ENCODE measurements at regions not wholly inside any gene's neighbourhood (a gene's known extent, or its start where the extent isn't known, plus 50 kb on each side); places are given as distances from the start of the nearest gene placed in this dataset.
A peak's percentile ranks its signal among the peaks of the same experiment; 100 is the strongest.

DNA sequence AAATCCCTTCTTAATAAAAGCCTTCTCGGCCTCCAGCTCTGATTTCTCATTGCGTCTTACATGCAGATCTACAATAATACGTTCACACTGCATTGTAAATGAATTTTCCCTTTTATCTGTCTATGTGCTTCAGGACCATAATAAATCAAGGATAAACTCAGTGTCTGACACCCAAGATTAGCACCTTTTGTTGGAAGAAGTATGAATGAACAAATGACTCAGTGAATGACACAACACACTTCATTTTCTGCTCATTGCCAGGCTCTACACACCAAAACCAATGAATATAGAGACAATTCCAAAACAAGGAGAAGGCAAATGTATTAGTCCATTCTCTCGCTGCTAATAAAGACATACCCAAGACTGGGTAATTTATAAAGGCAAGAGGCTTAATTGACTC is 1224.4 kb downstream of the EFNB2 start:
- Histone ChIP-seq H3K4me2 (ENCODE audit: low read length) (no peak overlapping the region), H3K9ac (ENCODE audit: low read length) (no peak overlapping the region), H2AFZ (ENCODE audit: low read depth, low read length) (no peak overlapping the region), H3K4me3 (ENCODE audit: low read length) (no peak overlapping the region), H3K79me2 (ENCODE audit: low read length) (no peaks in the 10 kb centered on the region), H3K4me1 (ENCODE audit: low read length) (no peaks in the 10 kb centered on the region), H4K20me1 (ENCODE audit: insufficient read depth, low read length) (no peaks in the 10 kb centered on the region), H3K27me3 (ENCODE audit: low read depth, low read length) (no peaks in the 10 kb centered on the region), H3K36me3 (replicated peaks; ENCODE audit: low read depth, low read length) (no peaks in the 10 kb centered on the region), H3K27ac (ENCODE audit: low read length) (no peak overlapping the region), H3K9me3 (ENCODE audit: insufficient read depth, low read length) (no peaks in the 10 kb centered on the region)
- TF ChIP-seq CTCF (IDR thresholded peaks at IDR 0.05; ENCODE audit: low read depth, low read length) (no peak), EZH2phosphoT487 (IDR thresholded peaks at IDR 0.05; ENCODE audit: low read depth) (no peak)

- Histone ChIP-seq H4K20me1 (ENCODE audit: insufficient read depth, low read length) (no peaks in the 10 kb centered on the region), H3K9ac (ENCODE audit: low read length) (no peak overlapping the region), H3K36me3 (replicated peaks; ENCODE audit: low read depth, low read length) (no peaks in the 10 kb centered on the region), H3K27me3 (ENCODE audit: low read depth, low read length) (no peaks in the 10 kb centered on the region), H3K27ac (ENCODE audit: low read length) (no peak overlapping the region), H3K79me2 (ENCODE audit: low read length) (no peaks in the 10 kb centered on the region), H3K9me3 (ENCODE audit: insufficient read depth, low read length) (no peaks in the 10 kb centered on the region), H2AFZ (ENCODE audit: low read depth, low read length) (no peak overlapping the region), H3K4me1 (ENCODE audit: low read length) (no peaks in the 10 kb centered on the region), H3K4me3 (ENCODE audit: low read length) (no peak overlapping the region), H3K4me2 (ENCODE audit: low read length) (no peak overlapping the region)
- TF ChIP-seq EZH2phosphoT487 (IDR thresholded peaks at IDR 0.05; ENCODE audit: low read depth), result no peak
- no peak for TF ChIP-seq CTCF (IDR thresholded peaks at IDR 0.05; ENCODE audit: low read depth, low read length)
These were observed 1227.7 kb downstream of the EFNB2 start for GRCh38 chr13:105307776-105308175.

- Histone ChIP-seq H3K9ac (ENCODE audit: low read length) (no peak overlapping the region), H2AFZ (ENCODE audit: low read depth, low read length) (no peak overlapping the region), H3K4me1 (ENCODE audit: low read length) (no peaks in the 10 kb centered on the region), H4K20me1 (ENCODE audit: insufficient read depth, low read length) (no peaks in the 10 kb centered on the region), H3K79me2 (ENCODE audit: low read length) (no peaks in the 10 kb centered on the region), H3K36me3 (replicated peaks; ENCODE audit: low read depth, low read length) (no peaks in the 10 kb centered on the region), H3K4me2 (ENCODE audit: low read length) (no peak overlapping the region), H3K27ac (ENCODE audit: low read length) (no peak overlapping the region), H3K9me3 (ENCODE audit: insufficient read depth, low read length) (no peaks in the 10 kb centered on the region), H3K27me3 (ENCODE audit: low read depth, low read length) (no peaks in the 10 kb centered on the region), H3K4me3 (ENCODE audit: low read length) (no peak overlapping the region)
- TF ChIP-seq EZH2phosphoT487 (IDR thresholded peaks at IDR 0.05; ENCODE audit: low read depth) (no peak), CTCF (IDR thresholded peaks at IDR 0.05; ENCODE audit: low read depth, low read length) (no peak)
These were observed 1237.6 kb downstream of the EFNB2 start for GRCh38 chr13:105297839-105298238.

GRCh38 chr13:105291987-105292386 is 1243.5 kb downstream of the EFNB2 start:
- Histone ChIP-seq H3K9me3 (ENCODE audit: insufficient read depth, low read length) (no peaks in the 10 kb centered on the region), H2AFZ (ENCODE audit: low read depth, low read length) (0 out of 2 replicates have a peak overlapping the region, but pooled peaks have one; percentile 5), H3K79me2 (ENCODE audit: low read length) (no peaks in the 10 kb centered on the region), H3K4me3 (ENCODE audit: low read length) (no peak overlapping the region), H3K9ac (ENCODE audit: low read length) (no peak overlapping the region), H3K27me3 (ENCODE audit: low read depth, low read length) (no peaks in the 10 kb centered on the region), H3K27ac (ENCODE audit: low read length) (no peak overlapping the region), H3K4me1 (ENCODE audit: low read length) (no peaks in the 10 kb centered on the region), H3K36me3 (replicated peaks; ENCODE audit: low read depth, low read length) (no peaks in the 10 kb centered on the region), H3K4me2 (ENCODE audit: low read length) (no peak overlapping the region), H4K20me1 (ENCODE audit: insufficient read depth, low read length) (no peaks in the 10 kb centered on the region)
- TF ChIP-seq CTCF (IDR thresholded peaks at IDR 0.05; ENCODE audit: low read depth, low read length) (no peak), EZH2phosphoT487 (IDR thresholded peaks at IDR 0.05; ENCODE audit: low read depth) (no peak)

All from OCI-LY3 (cell line).